Mesenchymal stem cell (in vitro differentiated cells and primary cell): ENCODE measurements at regions not wholly inside any gene's neighbourhood (a gene's known extent, or its start where the extent isn't known, plus 50 kb on each side); places are given as distances from the start of the nearest gene placed in this dataset.
A peak's percentile ranks its signal among the peaks of the same experiment; 100 is the strongest.

Experiments
- DNase-seq: peaks from one replicate; pipeline ENCODE4 v3.0.0-alpha.2; 2013
- H2AFZ ChIP-seq: one replicate; pipeline ENCODE4 v1.6.1; 2013; ENCODE audit warnings: low read depth, mild to moderate bottlenecking, control low read depth, inconsistent platforms, low read length, moderate library complexity
- H2AK5ac ChIP-seq: 2 replicates; pipeline ENCODE4 v1.6.1; 2013; ENCODE audit warnings: low read length, moderate library complexity, mild to moderate bottlenecking, inconsistent platforms; ENCODE audit not compliant: severe bottlenecking
- H2BK120ac ChIP-seq: one replicate; pipeline ENCODE4 v1.6.1; 2013; ENCODE audit warnings: low read depth, mild to moderate bottlenecking, inconsistent platforms, low read length, moderate library complexity
- H2BK12ac ChIP-seq, 2 experiments: one replicate each; pipeline ENCODE4 v1.6.1; 2013; ENCODE audit warnings: inconsistent platforms in 2 of 2, low read length in 2 of 2, mild to moderate bottlenecking in 2 of 2, moderate library complexity in 2 of 2, control low read depth in 1 of 2
- H2BK15ac ChIP-seq: one replicate; pipeline ENCODE4 v1.6.1; 2013; ENCODE audit warnings: mild to moderate bottlenecking, low read depth, inconsistent platforms; ENCODE audit not compliant: poor library complexity, severe bottlenecking
- H2BK5ac ChIP-seq: 2 replicates; pipeline ENCODE4 v1.6.1; 2013; ENCODE audit warnings: low read depth, mild to moderate bottlenecking, low read length, control low read depth, inconsistent platforms; ENCODE audit not compliant: poor library complexity, severe bottlenecking
- H3K14ac ChIP-seq, 2 experiments: one replicate each; pipeline ENCODE4 v1.6.1; 2013; ENCODE audit warnings: inconsistent platforms in 2 of 2, low read length in 2 of 2, control low read depth in 1 of 2, mild to moderate bottlenecking in 1 of 2, moderate library complexity in 1 of 2
- H3K18ac ChIP-seq, 2 experiments: one replicate each; pipeline ENCODE4 v1.6.1; 2013; ENCODE audit warnings: inconsistent platforms in 2 of 2, low read length in 2 of 2, control low read depth in 1 of 2, low read depth in 1 of 2, mild to moderate bottlenecking in 1 of 2
- H3K23ac ChIP-seq, 2 experiments: one replicate each; pipeline ENCODE4 v1.6.1; 2013; ENCODE audit warnings: inconsistent platforms in 2 of 2, low read length in 2 of 2, mild to moderate bottlenecking in 2 of 2, moderate library complexity in 2 of 2, control low read depth in 1 of 2
- H3K27ac ChIP-seq: 2 replicates; pipeline ENCODE4 v1.5.1; 2013; ENCODE audit warnings: mild to moderate bottlenecking, moderate library complexity, low read length, control low read depth, inconsistent platforms; ENCODE audit not compliant: poor library complexity, severe bottlenecking
- H3K27me3 ChIP-seq, 2 experiments: 2 replicates each; pipeline versions ENCODE4 v1.6.1 to v1.7.0; 2013; ENCODE audit warnings: low read length in 2 of 2, mild to moderate bottlenecking in 2 of 2, moderate library complexity in 2 of 2, control low read depth in 1 of 2, inconsistent platforms in 1 of 2; ENCODE audit not compliant: control insufficient read depth in 1 of 2, insufficient read depth in 1 of 2
- H3K36me3 ChIP-seq, 2 experiments: 2 replicates each; pipeline versions ENCODE4 v1.6.1 to v1.7.0; 2013; ENCODE audit warnings: low read length in 2 of 2, control low read depth in 1 of 2, inconsistent platforms in 1 of 2, low read depth in 1 of 2, mild to moderate bottlenecking in 1 of 2; ENCODE audit not compliant: insufficient read depth in 2 of 2, control insufficient read depth in 1 of 2
- H3K4ac ChIP-seq, 2 experiments: one replicate each; pipeline ENCODE4 v1.6.1; 2013; ENCODE audit warnings: inconsistent platforms in 2 of 2, low read length in 2 of 2, mild to moderate bottlenecking in 2 of 2, moderate library complexity in 2 of 2, control low read depth in 1 of 2, low read depth in 1 of 2
- H3K4me1 ChIP-seq: 2 replicates; pipeline ENCODE4 v1.6.1; 2013; ENCODE audit warnings: low read depth, low read length, control low read depth; ENCODE audit not compliant: control insufficient read depth, insufficient read depth
- H3K4me2 ChIP-seq: 2 replicates; pipeline ENCODE4 v1.6.1; 2013; ENCODE audit warnings: low read length, mild to moderate bottlenecking, inconsistent platforms; ENCODE audit not compliant: poor library complexity, severe bottlenecking
- H3K4me3 ChIP-seq, 2 experiments: 2 replicates each; pipeline versions ENCODE4 v1.5.1 to v1.7.0; 2013; ENCODE audit warnings: low read length in 2 of 2, mild to moderate bottlenecking in 2 of 2, control low read depth in 1 of 2, low read depth in 1 of 2; ENCODE audit not compliant: insufficient read depth in 1 of 2
- H3K79me1 ChIP-seq: replicated peaks from 2 replicates; pipeline ENCODE4 v1.6.1; 2013; ENCODE audit warnings: mild to moderate bottlenecking, control low read depth, low read length, inconsistent platforms; ENCODE audit not compliant: poor library complexity, severe bottlenecking
- H3K9ac ChIP-seq: 2 replicates; pipeline ENCODE4 v1.7.0; 2013; ENCODE audit warnings: mild to moderate bottlenecking, low read length, moderate library complexity
- H3K9me3 ChIP-seq: 2 replicates; pipeline ENCODE4 v1.7.0; 2013; ENCODE audit warnings: mild to moderate bottlenecking, low read length; ENCODE audit not compliant: control insufficient read depth
- H4K8ac ChIP-seq: one replicate; pipeline ENCODE4 v1.6.1; 2013; ENCODE audit warnings: inconsistent platforms, mild to moderate bottlenecking, low read length, moderate library complexity
- H4K91ac ChIP-seq: one replicate; pipeline ENCODE4 v1.6.1; 2013; ENCODE audit warnings: mild to moderate bottlenecking, low read length, inconsistent platforms
- WGBS: methylation state at CpG from one replicate; pipeline ENCODE4 v1.1.7; 2013; ENCODE audit warnings: mixed read lengths; 5-methylcytosine and 5-hydroxymethylcytosine counted together

GRCh38 chr13:50531917-50532899 is 311.3 kb downstream of the DLEU7 start:
- H2AFZ ChIP-seq = no peak overlapping the region
- no peak overlapping the region for H3K4me3 ChIP-seq
- H3K79me1 ChIP-seq = no peaks in the 10 kb centered on the region
- no peak overlapping the region for H2BK5ac ChIP-seq
- no peak overlapping the region for H2BK120ac ChIP-seq
- DNase-seq = no peak
- no peak overlapping the region for H3K18ac ChIP-seq
- no peak overlapping the region for H4K8ac ChIP-seq
- no peak overlapping the region for H2BK15ac ChIP-seq
- no peak overlapping the region for H2AK5ac ChIP-seq
- H3K4me2 ChIP-seq = no peak overlapping the region
- no peak overlapping the region for H3K27ac ChIP-seq
- 90% methylated on average over 3 of the region's 5 CpGs for WGBS
- H3K9ac ChIP-seq = peak overlapping the region; percentile 95
- no peak overlapping the region for H3K23ac ChIP-seq
- H3K36me3 ChIP-seq = no peaks in the 10 kb centered on the region
- H2BK12ac ChIP-seq = no peak overlapping the region
- peaks cover 10% of the 10 kb centered on the region for H3K4me1 ChIP-seq
- no peak overlapping the region for H4K91ac ChIP-seq
- no peak overlapping the region for H3K4ac ChIP-seq
- H3K14ac ChIP-seq = no peak overlapping the region
- no peaks in the 10 kb centered on the region for H3K27me3 ChIP-seq
- peaks cover 19% of the 10 kb centered on the region for H3K9me3 ChIP-seq

- Histone ChIP-seq H2BK5ac (no peak overlapping the region), H4K8ac (no peak overlapping the region)
- no peak for DNase-seq
Observed at GRCh38 chr13:50535050-50535449, 308.4 kb downstream of the DLEU7 start.

GRCh38 chr13:50537029-50537428 is 306.5 kb downstream of the DLEU7 start:
- Histone ChIP-seq H4K8ac (peak overlapping the region; percentile 91), H3K14ac (no peak overlapping the region), H2BK15ac (peak overlapping the region; percentile 28), H2AFZ (no peak overlapping the region), H2BK12ac (peak overlapping the region; percentile 75 to 100), H2AK5ac (no peak overlapping the region), H3K18ac (peak overlapping the region; percentile 86 to 98), H3K4me1 (no peaks in the 10 kb centered on the region), H3K9ac (no peak overlapping the region), H3K23ac (peak overlapping the region in 1 of 2 experiments; percentile 60), H2BK120ac (no peak overlapping the region), H3K27me3 (no peaks in the 10 kb centered on the region), H3K4me3 (no peak overlapping the region), H3K9me3 (peaks cover 25% of the 10 kb centered on the region), H3K4me2 (no peak overlapping the region), H3K36me3 (no peaks in the 10 kb centered on the region), H3K79me1 (no peaks in the 10 kb centered on the region), H2BK5ac (no peak overlapping the region), H4K91ac (peak overlapping the region; percentile 96), H3K27ac (no peak overlapping the region), H3K4ac (peak overlapping the region in 1 of 2 experiments; percentile 75)
- no CpG with 5 or more reads among the region's 1 CpG for WGBS
- no peak for DNase-seq

More at GRCh38 chr13:50535050-50535449, 308.4 kb downstream of the DLEU7 start:
- H2BK12ac ChIP-seq = no peak overlapping the region
- H3K27ac ChIP-seq = no peak overlapping the region
- no peaks in the 10 kb centered on the region for H3K27me3 ChIP-seq
- no peaks in the 10 kb centered on the region for H3K36me3 ChIP-seq
- no peak overlapping the region for H3K4me3 ChIP-seq
- H2BK120ac ChIP-seq = no peak overlapping the region
- H3K4me2 ChIP-seq = no peak overlapping the region
- no peak overlapping the region for H3K14ac ChIP-seq
- H3K4me1 ChIP-seq = no peaks in the 10 kb centered on the region
- H3K4ac ChIP-seq = no peak overlapping the region
- no peak overlapping the region for H3K18ac ChIP-seq
- H3K79me1 ChIP-seq = no peaks in the 10 kb centered on the region
- H3K9me3 ChIP-seq = peaks cover 25% of the 10 kb centered on the region
- H2AK5ac ChIP-seq = no peak overlapping the region
- no peak overlapping the region for H2AFZ ChIP-seq
- no peak overlapping the region for H3K9ac ChIP-seq
- no peak overlapping the region for H4K91ac ChIP-seq
- no peak overlapping the region for H2BK15ac ChIP-seq
- H3K23ac ChIP-seq = no peak overlapping the region

GRCh38 chr13:50539791-50540530 is 303.5 kb downstream of the DLEU7 start:
- Histone ChIP-seq H3K9me3 (peaks cover 15% of the 10 kb centered on the region), H2AK5ac (no peak overlapping the region), H4K8ac (no peak overlapping the region), H2BK120ac (no peak overlapping the region), H3K4me1 (no peaks in the 10 kb centered on the region), H3K4me2 (no peak overlapping the region), H3K23ac (no peak overlapping the region), H2BK12ac (no peak overlapping the region), H2BK15ac (no peak overlapping the region), H3K9ac (no peak overlapping the region), H3K4me3 (no peak overlapping the region), H2BK5ac (no peak overlapping the region), H3K36me3 (no peaks in the 10 kb centered on the region), H3K79me1 (no peaks in the 10 kb centered on the region), H3K18ac (no peak overlapping the region), H2AFZ (no peak overlapping the region), H3K27me3 (no peaks in the 10 kb centered on the region), H3K14ac (no peak overlapping the region), H4K91ac (no peak overlapping the region), H3K4ac (no peak overlapping the region), H3K27ac (no peak overlapping the region)
- DNase-seq = no peak
